ENCODE measurements at regions not wholly inside any gene's neighbourhood (a gene's known extent, or its start where the extent isn't known, plus 50 kb on each side); places are given as distances from the start of the nearest gene placed in this dataset.
A peak's percentile ranks its signal among the peaks of the same experiment; 100 is the strongest.

DNA sequence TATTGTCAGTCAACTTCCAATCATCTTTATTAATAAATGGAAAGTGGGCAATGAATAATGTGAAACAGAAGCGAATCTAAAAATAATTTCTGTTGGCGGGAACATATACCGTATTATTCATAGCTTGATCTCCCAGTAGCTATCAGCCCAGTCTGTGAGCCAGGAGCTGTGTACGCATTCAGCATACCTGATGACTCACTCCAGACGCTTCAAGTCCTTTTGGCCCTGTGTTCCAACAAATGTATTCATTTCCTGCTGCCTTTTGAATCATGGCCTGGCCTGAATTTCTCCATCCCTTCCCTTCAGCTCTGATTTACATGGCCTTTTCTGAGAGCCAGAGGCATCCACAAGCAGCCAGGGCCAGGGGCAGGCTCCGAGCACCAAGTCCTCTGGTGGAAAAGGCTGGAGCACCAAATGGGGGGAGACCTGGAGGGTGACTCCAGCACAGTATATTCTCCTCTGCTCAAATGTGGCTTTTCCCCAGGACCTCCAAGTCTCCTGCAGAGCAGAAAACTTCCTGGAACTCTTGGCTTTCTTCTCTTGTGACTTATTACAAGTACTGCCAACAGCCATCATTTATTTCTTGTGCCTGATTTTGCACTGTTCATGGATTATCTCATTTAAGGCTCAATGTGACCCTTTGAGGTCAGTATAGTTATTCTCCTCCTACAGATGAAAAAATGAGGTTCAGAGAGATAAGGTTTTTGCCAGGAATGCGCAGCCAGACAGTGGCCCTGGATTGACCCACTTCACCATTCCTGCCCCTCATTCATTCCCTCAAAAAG lies 108.7 kb downstream of the EN1 start (continued):
- no peak for TF ChIP-seq ZNF644 (tag; IDR thresholded peaks at IDR 0.05; ENCODE audit: low read depth)
- no peak for TF ChIP-seq U2AF2 (optimal IDR thresholded peaks at IDR 0.05; ENCODE audit: low read depth, low read length)
- no peak for TF ChIP-seq DACH1 (IDR thresholded peaks at IDR 0.05; ENCODE audit: partially characterized antibody)
- TF ChIP-seq TGIF2 (CRISPR knock-in tag; IDR thresholded peaks at IDR 0.05), result no peak
- TF ChIP-seq TRIM24 (IDR thresholded peaks at IDR 0.05), result 0 out of 4 replicates have a peak, but pooled peaks of 1 of the 2 experiments have one; percentile 53
- TF ChIP-seq KDM1A (IDR thresholded peaks at IDR 0.05), result peak; percentile 83 to 88
- TF ChIP-seq, protein P1, sequence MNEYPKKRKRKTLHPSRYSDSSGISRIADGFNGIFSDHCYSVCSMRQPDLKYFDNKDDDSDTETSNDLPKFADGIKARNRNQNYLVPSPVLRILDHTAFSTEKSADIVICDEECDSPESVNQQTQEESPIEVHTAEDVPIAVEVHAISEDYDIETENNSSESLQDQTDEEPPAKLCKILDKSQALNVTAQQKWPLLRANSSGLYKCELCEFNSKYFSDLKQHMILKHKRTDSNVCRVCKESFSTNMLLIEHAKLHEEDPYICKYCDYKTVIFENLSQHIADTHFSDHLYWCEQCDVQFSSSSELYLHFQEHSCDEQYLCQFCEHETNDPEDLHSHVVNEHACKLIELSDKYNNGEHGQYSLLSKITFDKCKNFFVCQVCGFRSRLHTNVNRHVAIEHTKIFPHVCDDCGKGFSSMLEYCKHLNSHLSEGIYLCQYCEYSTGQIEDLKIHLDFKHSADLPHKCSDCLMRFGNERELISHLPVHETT (CRISPR knock-in tag; conservative IDR thresholded peaks at IDR 0.05 in 1 of 2, IDR thresholded peaks at IDR 0.05 in 1 of 2), result no peak
- TF ChIP-seq, protein P2, sequence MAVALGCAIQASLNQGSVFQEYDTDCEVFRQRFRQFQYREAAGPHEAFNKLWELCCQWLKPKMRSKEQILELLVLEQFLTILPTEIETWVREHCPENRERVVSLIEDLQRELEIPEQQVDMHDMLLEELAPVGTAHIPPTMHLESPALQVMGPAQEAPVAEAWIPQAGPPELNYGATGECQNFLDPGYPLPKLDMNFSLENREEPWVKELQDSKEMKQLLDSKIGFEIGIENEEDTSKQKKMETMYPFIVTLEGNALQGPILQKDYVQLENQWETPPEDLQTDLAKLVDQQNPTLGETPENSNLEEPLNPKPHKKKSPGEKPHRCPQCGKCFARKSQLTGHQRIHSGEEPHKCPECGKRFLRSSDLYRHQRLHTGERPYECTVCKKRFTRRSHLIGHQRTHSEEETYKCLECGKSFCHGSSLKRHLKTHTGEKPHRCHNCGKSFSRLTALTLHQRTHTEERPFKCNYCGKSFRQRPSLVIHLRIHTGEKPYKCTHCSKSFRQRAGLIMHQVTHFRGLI (CRISPR knock-in tag; IDR thresholded peaks at IDR 0.05), result no peak
- no peak for TF ChIP-seq CREB1 (IDR thresholded peaks at IDR 0.05)
- TF ChIP-seq CREB1 (CRISPR knock-in tag; IDR thresholded peaks at IDR 0.05), result no peak
- TF ChIP-seq, protein P3, sequence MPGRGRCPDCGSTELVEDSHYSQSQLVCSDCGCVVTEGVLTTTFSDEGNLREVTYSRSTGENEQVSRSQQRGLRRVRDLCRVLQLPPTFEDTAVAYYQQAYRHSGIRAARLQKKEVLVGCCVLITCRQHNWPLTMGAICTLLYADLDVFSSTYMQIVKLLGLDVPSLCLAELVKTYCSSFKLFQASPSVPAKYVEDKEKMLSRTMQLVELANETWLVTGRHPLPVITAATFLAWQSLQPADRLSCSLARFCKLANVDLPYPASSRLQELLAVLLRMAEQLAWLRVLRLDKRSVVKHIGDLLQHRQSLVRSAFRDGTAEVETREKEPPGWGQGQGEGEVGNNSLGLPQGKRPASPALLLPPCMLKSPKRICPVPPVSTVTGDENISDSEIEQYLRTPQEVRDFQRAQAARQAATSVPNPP (IDR thresholded peaks at IDR 0.05; ENCODE audit: borderline replicate concordance, insufficient read depth, insufficient read length), result no peak
- TF ChIP-seq SRSF3 (IDR thresholded peaks at IDR 0.05; ENCODE audit: insufficient read depth, low read length), result no peak
- TF ChIP-seq, protein P4, sequence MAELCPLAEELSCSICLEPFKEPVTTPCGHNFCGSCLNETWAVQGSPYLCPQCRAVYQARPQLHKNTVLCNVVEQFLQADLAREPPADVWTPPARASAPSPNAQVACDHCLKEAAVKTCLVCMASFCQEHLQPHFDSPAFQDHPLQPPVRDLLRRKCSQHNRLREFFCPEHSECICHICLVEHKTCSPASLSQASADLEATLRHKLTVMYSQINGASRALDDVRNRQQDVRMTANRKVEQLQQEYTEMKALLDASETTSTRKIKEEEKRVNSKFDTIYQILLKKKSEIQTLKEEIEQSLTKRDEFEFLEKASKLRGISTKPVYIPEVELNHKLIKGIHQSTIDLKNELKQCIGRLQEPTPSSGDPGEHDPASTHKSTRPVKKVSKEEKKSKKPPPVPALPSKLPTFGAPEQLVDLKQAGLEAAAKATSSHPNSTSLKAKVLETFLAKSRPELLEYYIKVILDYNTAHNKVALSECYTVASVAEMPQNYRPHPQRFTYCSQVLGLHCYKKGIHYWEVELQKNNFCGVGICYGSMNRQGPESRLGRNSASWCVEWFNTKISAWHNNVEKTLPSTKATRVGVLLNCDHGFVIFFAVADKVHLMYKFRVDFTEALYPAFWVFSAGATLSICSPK (IDR thresholded peaks at IDR 0.05; ENCODE audit: borderline replicate concordance), result no peak
- TF ChIP-seq, protein P5, sequence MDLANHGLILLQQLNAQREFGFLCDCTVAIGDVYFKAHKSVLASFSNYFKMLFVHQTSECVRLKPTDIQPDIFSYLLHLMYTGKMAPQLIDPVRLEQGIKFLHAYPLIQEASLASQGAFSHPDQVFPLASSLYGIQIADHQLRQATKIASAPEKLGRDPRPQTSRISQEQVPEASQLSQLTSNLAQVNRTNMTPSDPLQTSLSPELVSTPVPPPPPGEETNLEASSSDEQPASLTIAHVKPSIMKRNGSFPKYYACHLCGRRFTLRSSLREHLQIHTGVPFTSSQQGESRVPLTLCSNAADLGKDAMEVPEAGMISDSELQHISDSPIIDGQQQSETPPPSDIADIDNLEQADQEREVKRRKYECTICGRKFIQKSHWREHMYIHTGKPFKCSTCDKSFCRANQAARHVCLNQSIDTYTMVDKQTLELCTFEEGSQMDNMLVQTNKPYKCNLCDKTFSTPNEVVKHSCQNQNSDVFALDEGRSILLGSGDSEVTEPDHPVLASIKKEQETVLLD (IDR thresholded peaks at IDR 0.05), result no peak
- no peak for TF ChIP-seq MEF2A (IDR thresholded peaks at IDR 0.05; ENCODE audit: control insufficient read depth, low read depth, low read length)
- TF ChIP-seq ZNF584 (CRISPR knock-in tag; IDR thresholded peaks at IDR 0.05; ENCODE audit: low read depth), result 0 out of 2 replicates have a peak, but pooled peaks have one; percentile 46
- TF ChIP-seq, protein P6, sequence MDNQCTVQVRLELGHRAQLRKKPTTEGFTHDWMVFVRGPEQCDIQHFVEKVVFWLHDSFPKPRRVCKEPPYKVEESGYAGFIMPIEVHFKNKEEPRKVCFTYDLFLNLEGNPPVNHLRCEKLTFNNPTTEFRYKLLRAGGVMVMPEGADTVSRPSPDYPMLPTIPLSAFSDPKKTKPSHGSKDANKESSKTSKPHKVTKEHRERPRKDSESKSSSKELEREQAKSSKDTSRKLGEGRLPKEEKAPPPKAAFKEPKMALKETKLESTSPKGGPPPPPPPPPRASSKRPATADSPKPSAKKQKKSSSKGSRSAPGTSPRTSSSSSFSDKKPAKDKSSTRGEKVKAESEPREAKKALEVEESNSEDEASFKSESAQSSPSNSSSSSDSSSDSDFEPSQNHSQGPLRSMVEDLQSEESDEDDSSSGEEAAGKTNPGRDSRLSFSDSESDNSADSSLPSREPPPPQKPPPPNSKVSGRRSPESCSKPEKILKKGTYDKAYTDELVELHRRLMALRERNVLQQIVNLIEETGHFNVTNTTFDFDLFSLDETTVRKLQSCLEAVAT (IDR thresholded peaks at IDR 0.05), result peak in 1 of 2 experiments; percentile 54; a peak in 1 of 4 replicates
- TF ChIP-seq ARID1B (IDR thresholded peaks at IDR 0.05), result peak; percentile 94
- peak; percentile 76 for TF ChIP-seq DPF2 (IDR thresholded peaks at IDR 0.05)

Measured in K562 (cell line).